ENCODE measurements at regions not wholly inside any gene's neighbourhood (a gene's known extent, or its start where the extent isn't known, plus 50 kb on each side); places are given as distances from the start of the nearest gene placed in this dataset.
"Not testable (repeated sequence)": the region's sequence is repeated elsewhere in the genome, so short reads cannot be mapped to it uniquely, and the experiment has no call there.

- DNase-seq: no peak
Observed at GRCh38 chr10:34013235-34013634, 678.8 kb upstream of the NRP1 start.

GRCh38 chr10:34010891-34011290, 676.4 kb upstream of the NRP1 start:
- no peak for DNase-seq

GRCh38 chr10:34010228-34010627, 675.8 kb upstream of the NRP1 start:
- DNase-seq: not testable (repeated sequence)

GRCh38 chr10:34008656-34009055, 674.2 kb upstream of the NRP1 start:
- no peak for DNase-seq

- no peak for DNase-seq
Observed at GRCh38 chr10:34006471-34006870, 672.0 kb upstream of the NRP1 start.

- no peak for DNase-seq
Observed at GRCh38 chr10:34003561-34003960, 669.1 kb upstream of the NRP1 start.

- no peak for DNase-seq
Observed at GRCh38 chr10:34002896-34003295, 668.4 kb upstream of the NRP1 start.

- DNase-seq: no peak
Observed at GRCh38 chr10:34001831-34002230, 667.4 kb upstream of the NRP1 start.

GRCh38 chr10:34001087-34001580, 666.7 kb upstream of the NRP1 start:
- DNase-seq: no peak

- DNase-seq: no peak
Observed at GRCh38 chr10:33993917-33994316, 659.5 kb upstream of the NRP1 start.

GRCh38 chr10:33991924-33992323, 657.5 kb upstream of the NRP1 start:
- DNase-seq: no peak

- no peak for DNase-seq
Observed at GRCh38 chr10:33986515-33986914, 652.0 kb upstream of the NRP1 start.

GRCh38 chr10:33986016-33986415, 651.5 kb upstream of the NRP1 start:
- no peak for DNase-seq

GRCh38 chr10:33982995-33983394, 648.5 kb upstream of the NRP1 start:
- no peak for DNase-seq

- no peak for DNase-seq
Observed at GRCh38 chr10:33981301-33981700, 646.8 kb upstream of the NRP1 start.

GRCh38 chr10:33979195-33979594, 644.7 kb upstream of the NRP1 start:
- no peak for DNase-seq

GRCh38 chr10:33975481-33975880, 641.0 kb upstream of the NRP1 start:
- no peak for DNase-seq

GRCh38 chr10:33974976-33975478, 640.6 kb upstream of the NRP1 start:
- DNase-seq: no peak

GRCh38 chr10:33968983-33969382, 634.5 kb upstream of the NRP1 start:
- no peak for DNase-seq

GRCh38 chr10:33967606-33968120, 633.2 kb upstream of the NRP1 start:
- no peak for DNase-seq

- DNase-seq: no peak
Observed at GRCh38 chr10:33966946-33967345, 632.5 kb upstream of the NRP1 start.

- no peak for DNase-seq
Observed at GRCh38 chr10:33965795-33966581, 631.5 kb upstream of the NRP1 start.

GRCh38 chr10:33963729-33964128, 629.3 kb upstream of the NRP1 start:
- no peak for DNase-seq

- not testable (repeated sequence) for DNase-seq
Observed at GRCh38 chr10:33956322-33956721, 621.9 kb upstream of the NRP1 start.

Data from T-helper 1 cell (primary cell).